GM21423 (cell line): ENCODE measurements at regions not wholly inside any gene's neighbourhood (a gene's known extent, or its start where the extent isn't known, plus 50 kb on each side); places are given as distances from the start of the nearest gene placed in this dataset.
"Not testable (repeated sequence)": the region's sequence is repeated elsewhere in the genome, so short reads cannot be mapped to it uniquely, and the experiment has no call there.

Source experiments
- ATAC-seq: cut with Tn5 transposase; IDR thresholded peaks from one replicate; pipeline ENCODE4 v1.9.1; 2021; ENCODE audit warnings: mild to moderate bottlenecking, moderate library complexity; ENCODE audit not compliant: unreplicated experiment

DNA sequence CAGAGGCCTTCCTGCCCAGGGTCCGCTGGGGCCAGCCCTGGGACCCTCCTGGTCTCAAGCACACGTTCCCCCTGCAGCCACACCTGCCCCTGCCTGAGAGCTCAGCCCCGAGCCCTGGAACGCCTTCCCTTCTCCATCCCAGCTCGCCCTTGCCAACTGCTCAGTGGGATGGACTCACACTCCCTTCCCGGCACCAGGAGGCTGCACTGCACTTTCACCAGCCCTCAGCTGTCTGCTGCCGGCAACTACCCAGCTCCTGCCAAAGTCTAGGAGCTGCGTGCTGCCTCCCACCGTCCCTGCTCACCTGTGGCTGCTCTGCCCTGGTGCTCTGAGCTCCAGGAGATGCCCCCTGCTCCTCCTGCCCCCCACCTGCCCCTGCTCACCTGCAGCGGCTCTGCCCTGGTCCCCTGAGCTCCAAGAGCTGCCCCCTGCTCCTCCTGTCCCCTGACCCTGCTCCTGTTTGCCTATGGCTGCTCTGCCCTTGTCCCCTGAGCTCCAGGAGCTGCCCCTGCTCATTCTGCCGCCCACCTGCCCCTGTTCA lies 246.4 kb downstream of the TMEM121 start:
- ATAC-seq = not testable (repeated sequence)

GRCh38 chr14:105773584-105773983 lies 247.2 kb downstream of the TMEM121 start:
- ATAC-seq = no peak

DNA sequence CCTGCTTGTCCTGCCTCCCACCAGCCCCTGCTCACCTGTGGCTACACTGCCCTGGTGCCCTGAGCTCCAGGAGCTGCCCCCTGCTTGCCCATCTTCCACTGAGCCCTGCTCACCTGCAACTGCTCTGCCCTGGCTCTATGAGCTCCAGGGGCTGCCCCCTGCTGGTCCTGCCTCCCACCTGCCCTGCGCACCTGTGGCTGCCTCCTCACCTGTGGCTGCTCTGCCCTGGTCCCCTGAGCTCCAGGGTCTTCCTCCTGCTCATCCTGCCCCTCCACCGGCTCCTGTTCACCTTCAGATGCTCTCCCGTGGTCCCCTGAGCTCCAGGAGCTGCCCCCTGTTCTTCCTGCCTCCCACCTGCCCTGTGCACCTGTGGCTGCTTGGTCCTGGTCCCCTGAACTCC lies 247.6 kb downstream of the TMEM121 start:
- ATAC-seq = no peak

GRCh38 chr14:105774585-105775348 lies 248.4 kb downstream of the TMEM121 start:
- ATAC-seq = not testable (repeated sequence)

DNA sequence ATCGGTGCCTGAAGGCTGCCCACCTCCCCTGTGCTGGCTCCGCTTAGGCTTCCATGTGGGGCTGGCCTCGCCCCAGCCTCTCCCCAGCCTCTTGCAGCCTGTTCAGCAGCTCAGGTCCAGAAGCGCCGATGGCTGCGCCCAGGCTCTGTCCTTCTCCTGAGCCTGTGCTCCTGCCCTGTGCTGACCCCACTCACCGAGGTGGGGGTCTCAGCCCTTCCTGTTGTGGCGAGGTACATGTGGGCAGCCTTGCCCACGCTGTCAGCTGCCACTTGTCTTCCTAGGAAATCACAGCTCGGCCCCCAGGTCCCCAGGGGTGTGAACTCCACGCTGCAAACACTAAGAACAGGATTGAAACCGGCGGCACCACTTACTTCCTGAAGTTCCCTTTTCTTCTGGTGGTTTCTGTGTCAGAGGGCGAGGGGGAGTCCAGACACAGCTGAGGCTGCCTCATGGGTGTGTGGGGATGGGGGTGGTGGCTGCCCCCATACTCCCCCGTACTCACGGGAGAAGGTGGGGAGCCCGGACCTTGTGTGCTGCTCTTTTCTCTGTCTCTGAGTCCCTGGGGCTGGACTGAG lies 249.1 kb downstream of the TMEM121 start:
- ATAC-seq = not testable (repeated sequence)

- ATAC-seq = not testable (repeated sequence)
Measured at GRCh38 chr14:105776112-105776511, 249.7 kb downstream of the TMEM121 start.

DNA sequence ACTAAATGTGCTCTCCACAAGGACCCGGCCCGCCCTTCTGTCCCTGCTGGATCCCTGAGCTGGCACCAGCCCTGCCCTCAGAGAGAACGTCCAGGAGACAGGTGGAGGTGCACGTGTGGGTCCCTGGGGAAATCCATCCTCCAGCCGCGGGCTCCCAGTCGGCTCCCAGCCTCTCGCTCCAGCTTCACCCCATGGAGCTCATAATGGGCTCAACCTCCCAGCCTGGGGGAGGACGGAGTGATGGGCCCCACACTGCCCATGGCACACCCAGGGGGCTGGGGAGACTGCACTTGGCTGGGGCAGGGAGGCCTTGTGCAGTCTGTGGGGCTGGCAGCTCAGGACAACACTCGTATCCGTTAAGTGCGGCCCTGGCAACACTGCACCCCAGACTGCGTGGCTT lies 250.5 kb downstream of the TMEM121 start:
- no peak for ATAC-seq

DNA sequence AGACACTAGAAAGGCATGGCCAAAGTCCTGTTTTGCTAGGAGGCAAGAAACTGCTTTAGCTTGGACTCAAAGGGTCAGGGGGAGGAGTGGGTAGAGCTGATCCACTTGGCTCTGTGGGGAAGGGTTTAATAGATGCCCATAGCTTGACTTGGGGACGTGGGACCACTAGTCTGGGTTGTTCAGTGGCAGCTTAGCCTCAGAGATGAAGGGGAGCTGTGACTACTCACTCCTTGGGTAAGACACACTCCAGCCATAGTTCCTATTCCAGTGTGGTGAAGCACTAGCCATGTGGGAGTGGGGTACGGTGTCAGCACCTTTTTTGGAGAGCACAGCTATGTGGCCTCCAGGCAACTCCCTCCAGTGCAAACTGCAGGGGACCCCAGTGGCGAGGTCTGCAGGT lies 257.3 kb downstream of the TMEM121 start:
- ATAC-seq = no peak

GRCh38 chr14:105793836-105794235 lies 267.5 kb downstream of the TMEM121 start:
- ATAC-seq = no peak

DNA sequence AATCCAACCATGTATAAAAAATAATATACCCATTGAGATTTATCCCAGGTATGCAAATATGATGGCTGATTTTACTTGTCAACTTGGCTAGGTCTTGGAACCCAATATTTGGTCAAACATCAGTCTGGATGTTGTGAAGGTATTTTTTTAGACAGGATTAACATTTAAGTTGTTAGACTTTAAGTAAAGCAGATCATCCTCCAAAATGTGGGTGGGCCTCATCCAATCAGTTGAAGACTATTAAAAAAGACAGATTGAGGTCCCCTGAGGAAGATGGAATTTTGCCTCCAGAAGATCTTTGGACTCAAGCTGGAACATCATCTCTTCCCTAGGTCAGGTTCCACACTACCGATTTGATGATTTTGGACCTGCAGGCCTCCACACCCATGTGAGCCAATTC lies 271.2 kb downstream of the TMEM121 start:
- no peak for ATAC-seq

- no peak for ATAC-seq
Measured at GRCh38 chr14:105805701-105806100, 279.3 kb downstream of the TMEM121 start.

DNA sequence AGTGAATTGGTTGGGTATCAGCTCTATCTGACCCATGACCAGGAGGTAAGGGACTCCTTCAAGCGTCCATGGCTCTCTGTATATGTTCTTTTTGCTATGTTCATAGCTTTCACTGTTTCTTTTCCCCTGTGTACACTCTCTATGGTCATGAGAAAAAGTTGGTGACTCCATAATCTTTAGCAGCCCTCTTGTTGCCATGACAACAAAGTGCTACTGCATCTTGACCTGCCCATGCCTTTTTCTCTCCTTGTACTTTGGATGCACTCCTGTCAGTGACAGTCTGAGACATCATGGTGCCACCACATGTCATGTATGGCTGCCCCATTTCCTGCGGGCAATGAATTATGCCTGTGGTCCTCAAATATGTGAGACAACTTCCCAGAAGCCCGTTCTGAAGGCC lies 280.2 kb downstream of the TMEM121 start:
- ATAC-seq = no peak

- ATAC-seq = peak; percentile 82
Measured at GRCh38 chr14:105817971-105818711, 291.8 kb downstream of the TMEM121 start.

GRCh38 chr14:105818712-105819005 lies 292.3 kb downstream of the TMEM121 start:
- peak; percentile 6 for ATAC-seq

GRCh38 chr14:105830171-105830570 lies 303.8 kb downstream of the TMEM121 start:
- no peak for ATAC-seq

DNA sequence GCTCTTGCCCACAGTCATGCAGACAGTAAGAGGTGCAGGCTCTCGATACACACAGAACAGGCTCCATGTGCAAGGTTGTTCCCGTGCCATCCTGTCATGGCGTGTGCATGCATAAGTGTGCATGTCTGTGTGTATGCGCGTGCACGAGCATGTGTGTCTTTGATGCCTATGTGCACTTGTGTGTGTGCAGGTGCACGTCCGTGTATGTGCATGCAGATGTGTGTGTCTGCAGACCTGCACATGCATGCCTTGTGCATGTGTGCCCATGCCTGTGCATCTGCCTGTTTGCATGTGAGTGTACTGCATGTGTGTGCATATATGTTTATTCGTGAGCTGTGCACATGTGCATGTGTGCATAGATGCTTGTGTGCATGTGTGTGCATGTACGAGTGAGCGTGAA lies 309.8 kb downstream of the TMEM121 start:
- no peak for ATAC-seq

DNA sequence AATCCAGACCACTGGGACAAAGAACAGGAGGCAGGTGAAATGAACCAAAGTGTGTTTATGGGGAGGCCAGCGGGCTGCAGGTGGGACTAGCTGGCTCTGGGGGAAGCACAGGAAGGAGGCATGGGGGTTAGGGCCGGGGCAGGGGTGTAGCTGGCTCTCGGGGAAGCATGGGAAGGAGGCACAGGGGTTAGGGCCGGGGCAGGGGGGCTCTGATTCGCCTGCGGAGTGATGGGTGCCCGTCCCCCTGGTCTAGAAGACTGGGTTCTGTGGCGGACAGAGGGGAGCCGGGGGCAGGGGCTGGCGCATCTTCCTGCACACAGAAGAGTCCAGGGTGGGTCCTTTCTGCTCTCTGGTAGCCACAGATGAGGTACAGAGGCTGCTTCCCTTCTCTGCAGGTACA lies 310.3 kb downstream of the TMEM121 start:
- ATAC-seq = no peak

DNA sequence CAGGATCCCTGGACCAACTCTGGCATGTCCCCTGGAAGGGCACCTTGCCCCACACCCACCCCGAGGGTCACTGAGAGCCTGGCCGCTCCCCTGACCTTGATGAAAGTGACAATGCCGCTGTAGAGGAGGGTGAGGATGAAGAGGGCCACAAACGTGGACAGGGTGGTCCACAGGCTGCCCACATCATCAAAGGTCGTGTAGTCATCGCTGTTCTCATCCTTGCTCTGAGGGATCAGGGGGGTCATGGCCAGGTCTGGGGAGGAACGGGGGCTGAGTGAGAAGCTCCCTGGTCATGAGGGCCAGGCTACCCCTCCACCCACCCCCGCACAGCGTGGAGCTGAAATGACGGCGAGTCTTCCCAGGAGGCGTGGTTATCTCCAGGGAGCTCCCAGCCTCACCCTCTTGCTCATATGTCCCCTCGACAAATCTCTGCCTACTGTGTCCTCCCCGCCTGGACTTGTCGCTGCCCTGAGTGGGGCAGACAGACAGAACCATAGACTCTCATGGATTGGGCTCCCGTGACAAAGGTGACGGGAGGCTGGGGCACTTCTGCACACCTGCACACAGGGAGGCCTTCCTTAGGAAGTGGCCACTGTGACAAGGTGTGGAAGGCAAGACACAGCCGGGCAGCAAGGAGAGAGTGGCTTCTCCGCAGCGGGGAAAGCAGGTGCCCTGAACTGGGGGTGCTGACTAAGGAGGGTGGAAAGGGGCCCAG lies 311.1 kb downstream of the TMEM121 start:
- ATAC-seq = no peak

- ATAC-seq = no peak
Measured at GRCh38 chr14:105838107-105838506, 311.7 kb downstream of the TMEM121 start.

DNA sequence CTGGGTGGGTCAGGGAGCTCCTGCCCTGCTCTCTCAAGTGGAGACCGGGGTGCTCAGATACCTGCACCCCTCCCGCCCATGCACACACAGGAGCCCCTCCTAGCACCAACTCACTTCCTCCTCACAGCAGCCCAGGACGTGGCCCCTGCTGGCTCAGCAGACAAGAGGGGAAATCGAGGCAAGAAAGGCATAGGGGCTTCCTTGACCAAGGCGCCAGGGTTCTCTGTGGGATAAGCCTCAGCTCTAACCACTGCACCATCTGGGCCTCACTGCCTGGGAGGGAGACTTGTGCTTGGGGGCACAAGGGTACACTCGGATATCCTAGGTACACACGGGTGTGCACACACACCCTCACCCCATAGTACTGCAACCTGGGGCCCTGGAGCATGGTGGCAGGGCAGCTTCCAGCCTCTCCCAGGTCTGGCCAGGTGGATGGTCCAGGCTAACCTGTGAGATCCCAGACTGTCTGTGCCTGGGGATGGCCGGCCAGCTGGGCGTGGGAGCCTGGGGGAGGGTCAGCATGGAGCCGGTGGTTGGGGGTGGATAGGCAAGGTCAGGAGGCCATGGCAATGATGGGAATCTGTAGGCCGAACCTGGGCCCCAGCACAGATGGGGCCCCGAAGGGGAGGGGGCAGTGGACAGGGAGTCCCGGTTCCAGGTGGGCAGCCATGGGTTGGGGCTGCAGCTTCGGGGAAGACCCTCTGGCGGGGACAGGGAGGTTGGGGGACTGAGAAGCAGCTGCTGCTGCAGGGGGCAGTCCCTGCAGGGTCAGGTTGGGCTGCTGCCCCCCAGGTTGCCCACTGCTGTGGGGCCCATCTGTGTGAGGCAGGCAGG lies 312.4 kb downstream of the TMEM121 start:
- no peak for ATAC-seq
